ENCODE measurements at regions not wholly inside any gene's neighbourhood (a gene's known extent, or its start where the extent isn't known, plus 50 kb on each side); places are given as distances from the start of the nearest gene placed in this dataset.

DNA sequence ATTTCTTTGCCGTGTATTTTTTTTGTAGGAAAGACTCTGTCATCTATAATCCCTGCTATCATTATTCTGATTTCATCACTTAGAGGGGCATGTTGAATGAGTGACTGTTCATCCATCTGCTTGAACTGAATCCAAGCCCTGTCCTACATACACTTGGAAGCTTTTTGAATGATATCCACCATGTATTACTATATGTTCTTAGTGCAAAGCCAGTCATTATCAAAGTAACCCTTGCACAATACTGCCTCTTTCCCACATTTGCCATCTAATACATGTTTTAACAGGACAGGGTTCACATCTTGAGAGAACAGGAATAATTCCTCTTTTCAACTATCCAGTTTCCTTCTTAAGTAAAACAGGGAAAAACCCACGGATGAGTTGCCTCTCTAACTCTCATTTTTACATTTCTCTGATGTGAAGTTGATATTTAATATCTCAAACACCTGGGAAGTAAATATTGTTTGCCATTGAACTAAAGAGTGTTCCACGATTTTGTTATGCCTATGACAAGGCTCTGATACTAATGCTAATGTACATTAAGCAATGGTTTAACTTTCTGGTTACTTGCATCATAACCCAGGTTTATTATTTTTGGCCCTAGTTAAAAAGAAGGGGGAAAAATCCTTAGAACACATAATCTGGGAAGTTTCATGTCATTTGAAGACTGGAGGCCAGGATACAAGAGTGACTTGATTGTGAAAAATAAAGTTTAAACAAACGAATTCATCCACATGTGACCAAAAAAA lies 103.7 kb upstream of the TARS1 start:
- TF ChIP-seq, protein P1, sequence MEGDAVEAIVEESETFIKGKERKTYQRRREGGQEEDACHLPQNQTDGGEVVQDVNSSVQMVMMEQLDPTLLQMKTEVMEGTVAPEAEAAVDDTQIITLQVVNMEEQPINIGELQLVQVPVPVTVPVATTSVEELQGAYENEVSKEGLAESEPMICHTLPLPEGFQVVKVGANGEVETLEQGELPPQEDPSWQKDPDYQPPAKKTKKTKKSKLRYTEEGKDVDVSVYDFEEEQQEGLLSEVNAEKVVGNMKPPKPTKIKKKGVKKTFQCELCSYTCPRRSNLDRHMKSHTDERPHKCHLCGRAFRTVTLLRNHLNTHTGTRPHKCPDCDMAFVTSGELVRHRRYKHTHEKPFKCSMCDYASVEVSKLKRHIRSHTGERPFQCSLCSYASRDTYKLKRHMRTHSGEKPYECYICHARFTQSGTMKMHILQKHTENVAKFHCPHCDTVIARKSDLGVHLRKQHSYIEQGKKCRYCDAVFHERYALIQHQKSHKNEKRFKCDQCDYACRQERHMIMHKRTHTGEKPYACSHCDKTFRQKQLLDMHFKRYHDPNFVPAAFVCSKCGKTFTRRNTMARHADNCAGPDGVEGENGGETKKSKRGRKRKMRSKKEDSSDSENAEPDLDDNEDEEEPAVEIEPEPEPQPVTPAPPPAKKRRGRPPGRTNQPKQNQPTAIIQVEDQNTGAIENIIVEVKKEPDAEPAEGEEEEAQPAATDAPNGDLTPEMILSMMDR (IDR thresholded peaks at IDR 0.05) = no peak
- no peak for TF ChIP-seq POLR2AphosphoS5 (IDR thresholded peaks at IDR 0.05)
- no peak for TF ChIP-seq POLR2A (IDR thresholded peaks at IDR 0.05)
- TF ChIP-seq EP300 (IDR thresholded peaks at IDR 0.05) = no peak

Measured in suprapubic skin (tissue), 4 donors.